ENCODE measurements at regions not wholly inside any gene's neighbourhood (a gene's known extent, or its start where the extent isn't known, plus 50 kb on each side); places are given as distances from the start of the nearest gene placed in this dataset.

DNA sequence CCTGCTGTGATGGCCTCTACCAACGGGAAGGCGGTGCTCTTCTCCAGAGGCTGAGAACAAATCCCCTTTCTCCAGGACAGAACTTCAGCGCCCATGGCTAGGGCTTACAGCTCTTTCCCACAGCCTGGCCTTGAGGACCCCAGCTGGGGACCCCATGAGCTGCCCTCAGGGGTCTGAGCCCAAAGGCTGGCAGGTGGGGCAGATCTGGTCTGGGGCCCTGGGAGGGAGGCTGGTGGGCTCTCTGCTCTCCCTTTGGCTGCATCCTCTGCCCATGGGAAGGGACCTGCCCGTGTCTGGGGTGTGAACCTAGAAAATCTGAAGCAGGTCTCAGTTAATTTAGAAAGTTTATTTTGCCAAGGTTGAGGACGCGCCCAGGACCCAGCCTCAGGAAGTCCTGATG, 322.1 kb downstream of the ADGRD1 start:
- TF ChIP-seq, protein P1, sequence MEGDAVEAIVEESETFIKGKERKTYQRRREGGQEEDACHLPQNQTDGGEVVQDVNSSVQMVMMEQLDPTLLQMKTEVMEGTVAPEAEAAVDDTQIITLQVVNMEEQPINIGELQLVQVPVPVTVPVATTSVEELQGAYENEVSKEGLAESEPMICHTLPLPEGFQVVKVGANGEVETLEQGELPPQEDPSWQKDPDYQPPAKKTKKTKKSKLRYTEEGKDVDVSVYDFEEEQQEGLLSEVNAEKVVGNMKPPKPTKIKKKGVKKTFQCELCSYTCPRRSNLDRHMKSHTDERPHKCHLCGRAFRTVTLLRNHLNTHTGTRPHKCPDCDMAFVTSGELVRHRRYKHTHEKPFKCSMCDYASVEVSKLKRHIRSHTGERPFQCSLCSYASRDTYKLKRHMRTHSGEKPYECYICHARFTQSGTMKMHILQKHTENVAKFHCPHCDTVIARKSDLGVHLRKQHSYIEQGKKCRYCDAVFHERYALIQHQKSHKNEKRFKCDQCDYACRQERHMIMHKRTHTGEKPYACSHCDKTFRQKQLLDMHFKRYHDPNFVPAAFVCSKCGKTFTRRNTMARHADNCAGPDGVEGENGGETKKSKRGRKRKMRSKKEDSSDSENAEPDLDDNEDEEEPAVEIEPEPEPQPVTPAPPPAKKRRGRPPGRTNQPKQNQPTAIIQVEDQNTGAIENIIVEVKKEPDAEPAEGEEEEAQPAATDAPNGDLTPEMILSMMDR (IDR thresholded peaks at IDR 0.05 in 4 of 5, conservative IDR thresholded peaks at IDR 0.05 in 1 of 5) = no peak
- no peak for TF ChIP-seq POLR2A (IDR thresholded peaks at IDR 0.05)

Measured in gastrocnemius medialis (tissue), 4 donors.